ENCODE measurements at regions not wholly inside any gene's neighbourhood (a gene's known extent, or its start where the extent isn't known, plus 50 kb on each side); places are given as distances from the start of the nearest gene placed in this dataset.

GRCh38 chr9:31089549-31090221 lies 1294.8 kb upstream of the ACO1 start:
- no peak for TF ChIP-seq CTCF (conservative IDR thresholded peaks at IDR 0.05)
- no peak for TF ChIP-seq ZFX (IDR thresholded peaks at IDR 0.05)

Measured in C4-2B (cell line).